ENCODE measurements at regions not wholly inside any gene's neighbourhood (a gene's known extent, or its start where the extent isn't known, plus 50 kb on each side); places are given as distances from the start of the nearest gene placed in this dataset.

GRCh38 chr5:152140347-152140746 is 215.7 kb upstream of the GLRA1 start:
- peaks cover 9% of the 10 kb centered on the region for H3K4me1 ChIP-seq (ENCODE audit: control insufficient read depth, insufficient read depth, low read length)
- no peaks in the 10 kb centered on the region for H3K36me3 ChIP-seq (ENCODE audit: control insufficient read depth, insufficient read depth, low read length)
- no peaks in the 10 kb centered on the region for H3K9me3 ChIP-seq (ENCODE audit: control insufficient read depth, insufficient read depth, low read length)
- no peak overlapping the region for H3K4me3 ChIP-seq (ENCODE audit: low read depth, low read length)
- no peaks in the 10 kb centered on the region for H3K27me3 ChIP-seq (ENCODE audit: control insufficient read depth, insufficient read depth, low read length)
- WGBS (ENCODE audit: insufficient coverage), result no CpG with 5 or more reads among the region's 1 CpG
- DNase-seq (ENCODE audit: low read depth in 4 of 6, low spot score in 6 of 6), result no peak
- no peak overlapping the region for H3K27ac ChIP-seq (ENCODE audit: low read depth, low read length)

GRCh38 chr5:152137063-152137462 is 212.4 kb upstream of the GLRA1 start:
- Histone ChIP-seq H3K27me3 (ENCODE audit: control insufficient read depth, insufficient read depth, low read length) (no peaks in the 10 kb centered on the region), H3K27ac (ENCODE audit: low read depth, low read length) (no peak overlapping the region), H3K9me3 (ENCODE audit: control insufficient read depth, insufficient read depth, low read length) (no peaks in the 10 kb centered on the region), H3K4me1 (ENCODE audit: control insufficient read depth, insufficient read depth, low read length) (peaks cover 5% of the 10 kb centered on the region), H3K36me3 (ENCODE audit: control insufficient read depth, insufficient read depth, low read length) (no peaks in the 10 kb centered on the region), H3K4me3 (ENCODE audit: low read depth, low read length) (no peak overlapping the region)
- no CpG with 5 or more reads among the region's 4 CpGs for WGBS (ENCODE audit: insufficient coverage)
- no peak for DNase-seq (ENCODE audit: low read depth in 4 of 6, low spot score in 6 of 6)

- no peak overlapping the region for H3K4me3 ChIP-seq (ENCODE audit: low read depth, low read length)
- no peaks in the 10 kb centered on the region for H3K9me3 ChIP-seq (ENCODE audit: control insufficient read depth, insufficient read depth, low read length)
- H3K27me3 ChIP-seq (ENCODE audit: control insufficient read depth, insufficient read depth, low read length), result no peaks in the 10 kb centered on the region
- peaks cover 5% of the 10 kb centered on the region for H3K4me1 ChIP-seq (ENCODE audit: control insufficient read depth, insufficient read depth, low read length)
- WGBS (ENCODE audit: insufficient coverage), result 75% methylated on average over 2 of the region's 6 CpGs
- no peak overlapping the region for H3K27ac ChIP-seq (ENCODE audit: low read depth, low read length)
- H3K36me3 ChIP-seq (ENCODE audit: control insufficient read depth, insufficient read depth, low read length), result no peaks in the 10 kb centered on the region
- no peak for DNase-seq (ENCODE audit: low read depth in 4 of 6, low spot score in 6 of 6)
Observed at GRCh38 chr5:152136321-152136720, 211.7 kb upstream of the GLRA1 start.

GRCh38 chr5:152135827-152136226 is 211.2 kb upstream of the GLRA1 start:
- H3K9me3 ChIP-seq (ENCODE audit: control insufficient read depth, insufficient read depth, low read length), result no peaks in the 10 kb centered on the region
- 64% methylated on average over 2 of the region's 2 CpGs for WGBS (ENCODE audit: insufficient coverage)

GRCh38 chr5:152125661-152126205 is 201.1 kb upstream of the GLRA1 start:
- Histone ChIP-seq H3K4me1 (ENCODE audit: control insufficient read depth, insufficient read depth, low read length) (peaks cover 9% of the 10 kb centered on the region), H3K27me3 (ENCODE audit: control insufficient read depth, insufficient read depth, low read length) (no peaks in the 10 kb centered on the region), H3K9me3 (ENCODE audit: control insufficient read depth, insufficient read depth, low read length) (no peaks in the 10 kb centered on the region), H3K27ac (ENCODE audit: low read depth, low read length) (no peak overlapping the region), H3K4me3 (ENCODE audit: low read depth, low read length) (no peak overlapping the region), H3K36me3 (ENCODE audit: control insufficient read depth, insufficient read depth, low read length) (no peaks in the 10 kb centered on the region)
- 56% methylated on average over 4 of the region's 7 CpGs for WGBS (ENCODE audit: insufficient coverage)
- DNase-seq (ENCODE audit: low read depth in 4 of 6, low spot score in 6 of 6), result peak in 1 of 6 donors; percentile 55

More at GRCh38 chr5:152135827-152136226, 211.2 kb upstream of the GLRA1 start:
- Histone ChIP-seq H3K27ac (ENCODE audit: low read depth, low read length) (no peak overlapping the region), H3K4me3 (ENCODE audit: low read depth, low read length) (no peak overlapping the region), H3K36me3 (ENCODE audit: control insufficient read depth, insufficient read depth, low read length) (no peaks in the 10 kb centered on the region), H3K4me1 (ENCODE audit: control insufficient read depth, insufficient read depth, low read length) (peaks cover 5% of the 10 kb centered on the region), H3K27me3 (ENCODE audit: control insufficient read depth, insufficient read depth, low read length) (no peaks in the 10 kb centered on the region)
- DNase-seq (ENCODE audit: low read depth in 4 of 6, low spot score in 6 of 6), result no peak

GRCh38 chr5:152124409-152125041 is 199.9 kb upstream of the GLRA1 start:
- Histone ChIP-seq H3K27me3 (ENCODE audit: control insufficient read depth, insufficient read depth, low read length) (no peaks in the 10 kb centered on the region), H3K4me3 (ENCODE audit: low read depth, low read length) (no peak overlapping the region), H3K9me3 (ENCODE audit: control insufficient read depth, insufficient read depth, low read length) (no peaks in the 10 kb centered on the region), H3K36me3 (ENCODE audit: control insufficient read depth, insufficient read depth, low read length) (no peaks in the 10 kb centered on the region), H3K27ac (ENCODE audit: low read depth, low read length) (no peak overlapping the region), H3K4me1 (ENCODE audit: control insufficient read depth, insufficient read depth, low read length) (peaks cover 9% of the 10 kb centered on the region)
- DNase-seq (ENCODE audit: low read depth in 4 of 6, low spot score in 6 of 6), result peak in 1 of 6 donors; percentile 75
- WGBS (ENCODE audit: insufficient coverage), result 42% methylated on average over 9 of the region's 12 CpGs

- DNase-seq (ENCODE audit: low read depth in 4 of 6, low spot score in 6 of 6), result peak in 2 of 6 donors; percentile 79 to 92
- no peak overlapping the region for H3K27ac ChIP-seq (ENCODE audit: low read depth, low read length)
- H3K27me3 ChIP-seq (ENCODE audit: control insufficient read depth, insufficient read depth, low read length), result no peaks in the 10 kb centered on the region
- no peaks in the 10 kb centered on the region for H3K9me3 ChIP-seq (ENCODE audit: control insufficient read depth, insufficient read depth, low read length)
- H3K4me1 ChIP-seq (ENCODE audit: control insufficient read depth, insufficient read depth, low read length), result peaks cover 6% of the 10 kb centered on the region
- no peaks in the 10 kb centered on the region for H3K36me3 ChIP-seq (ENCODE audit: control insufficient read depth, insufficient read depth, low read length)
- no peak overlapping the region for H3K4me3 ChIP-seq (ENCODE audit: low read depth, low read length)
- WGBS (ENCODE audit: insufficient coverage), result 2% methylated on average over 5 of the region's 5 CpGs
Observed at GRCh38 chr5:152118676-152119470, 194.2 kb upstream of the GLRA1 start.

- no peaks in the 10 kb centered on the region for H3K36me3 ChIP-seq (ENCODE audit: control insufficient read depth, insufficient read depth, low read length)
- H3K4me1 ChIP-seq (ENCODE audit: control insufficient read depth, insufficient read depth, low read length), result peaks cover 6% of the 10 kb centered on the region
- WGBS (ENCODE audit: insufficient coverage), result 100% methylated on average over 2 of the region's 3 CpGs
- no peaks in the 10 kb centered on the region for H3K27me3 ChIP-seq (ENCODE audit: control insufficient read depth, insufficient read depth, low read length)
- no peak for DNase-seq (ENCODE audit: low read depth in 4 of 6, low spot score in 6 of 6)
- H3K27ac ChIP-seq (ENCODE audit: low read depth, low read length), result no peak overlapping the region
- no peak overlapping the region for H3K4me3 ChIP-seq (ENCODE audit: low read depth, low read length)
- H3K9me3 ChIP-seq (ENCODE audit: control insufficient read depth, insufficient read depth, low read length), result no peaks in the 10 kb centered on the region
Observed at GRCh38 chr5:152116934-152117333, 192.3 kb upstream of the GLRA1 start.

- Histone ChIP-seq H3K36me3 (ENCODE audit: control insufficient read depth, insufficient read depth, low read length) (no peaks in the 10 kb centered on the region), H3K4me1 (ENCODE audit: control insufficient read depth, insufficient read depth, low read length) (no peaks in the 10 kb centered on the region), H3K4me3 (ENCODE audit: low read depth, low read length) (no peak overlapping the region), H3K9me3 (ENCODE audit: control insufficient read depth, insufficient read depth, low read length) (no peaks in the 10 kb centered on the region), H3K27me3 (ENCODE audit: control insufficient read depth, insufficient read depth, low read length) (no peaks in the 10 kb centered on the region), H3K27ac (ENCODE audit: low read depth, low read length) (no peak overlapping the region)
- WGBS (ENCODE audit: insufficient coverage), result 86% methylated on average over 1 of the region's 2 CpGs
- no peak for DNase-seq (ENCODE audit: low read depth in 4 of 6, low spot score in 6 of 6)
Observed at GRCh38 chr5:152113401-152113800, 188.8 kb upstream of the GLRA1 start.

Data from spinal cord (tissue), 9 donors.